Cardiac muscle cell (in vitro differentiated cells and primary cell): ENCODE measurements at regions not wholly inside any gene's neighbourhood (a gene's known extent, or its start where the extent isn't known, plus 50 kb on each side); places are given as distances from the start of the nearest gene placed in this dataset.

Source experiments
- DNase-seq, 2 donors: peaks; one replicate each; pipeline versions ENCODE4 v3.0.0 to v3.0.0-alpha.2; 2010 to 2017; ENCODE audit warnings: low read depth in 1 of 2, low spot score in 1 of 2
- H3K27ac ChIP-seq: fragments of 200-600 bp; sonication (generic); 2 replicates; pipeline ENCODE4 v1.5.1; 2016
- H3K27me3 ChIP-seq: fragments of 200-600 bp; sonication (generic); 2 replicates; pipeline ENCODE4 v1.6.0; 2016; ENCODE audit warnings: control low read depth
- H3K36me3 ChIP-seq: fragments of 200-600 bp; sonication (generic); 2 replicates; pipeline ENCODE4 v1.5.1; 2016; ENCODE audit warnings: control low read depth
- H3K4me1 ChIP-seq: fragments of 200-600 bp; sonication (generic); 2 replicates; pipeline ENCODE4 v1.8.1; 2017; ENCODE audit warnings: low read depth, mild to moderate bottlenecking, mixed run types
- H3K4me3 ChIP-seq: fragments of 200-600 bp; sonication (generic); 2 replicates; pipeline ENCODE4 v1.5.1; 2016; ENCODE audit warnings: mild to moderate bottlenecking
- H3K9me3 ChIP-seq: fragments of 200-600 bp; sonication (generic); 2 replicates; pipeline ENCODE4 v1.5.1; 2017; ENCODE audit warnings: low read depth, mild to moderate bottlenecking, control low read depth
- CTCF ChIP-seq: IDR thresholded peaks from 2 replicates; pipeline ENCODE4 v1.5.1; 2012; ENCODE audit warnings: low read depth, mild to moderate bottlenecking, low read length

DNA sequence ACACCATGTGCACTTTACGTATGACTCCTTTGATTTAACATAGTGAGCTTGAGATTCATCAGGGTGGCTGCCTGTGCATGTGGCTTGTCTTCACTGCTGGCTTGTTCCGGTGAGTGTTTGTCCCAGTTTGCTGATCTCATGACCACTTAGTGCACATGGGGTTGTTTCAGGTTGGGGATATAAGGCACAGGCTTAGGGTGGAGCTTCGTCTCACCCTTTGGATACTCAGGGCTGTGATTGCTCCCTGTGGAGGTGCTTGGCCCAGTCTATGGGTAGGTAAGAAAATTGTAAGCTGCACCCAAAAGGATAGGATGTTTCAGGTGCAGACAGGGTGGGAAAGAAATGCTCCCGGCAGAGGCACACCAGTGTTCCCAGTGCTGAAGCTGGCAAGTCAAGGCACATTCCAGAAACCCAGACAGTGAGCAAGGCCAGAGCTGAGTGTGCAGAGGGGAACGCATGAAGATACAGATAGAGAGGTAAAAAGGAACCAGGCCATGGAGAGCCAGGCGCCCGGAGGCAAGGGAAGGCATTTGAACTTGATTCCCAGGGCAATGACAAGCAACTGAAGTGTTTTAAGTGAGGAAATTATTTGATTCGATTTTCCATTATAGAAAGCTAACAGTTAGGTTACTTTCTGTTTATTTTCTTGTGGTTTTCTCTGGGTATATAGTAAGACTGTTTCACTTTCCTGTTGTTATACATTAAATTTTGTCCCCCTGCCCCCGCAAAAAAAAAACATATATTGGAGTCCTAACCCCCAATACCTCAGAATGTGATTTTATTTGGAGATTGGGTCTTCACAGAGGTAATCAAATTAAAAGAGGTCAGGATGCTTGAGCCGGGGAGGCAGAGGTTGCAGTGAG is 289.8 kb upstream of the KLF6 start:
- TF ChIP-seq CTCF: no peak
- peak in 1 of 2 donors; percentile 44 for DNase-seq
- Histone ChIP-seq H3K4me3 (no peak overlapping the region), H3K4me1 (peaks cover 2% of the 10 kb centered on the region), H3K27me3 (no peaks in the 10 kb centered on the region), H3K27ac (no peak overlapping the region), H3K9me3 (no peaks in the 10 kb centered on the region), H3K36me3 (no peaks in the 10 kb centered on the region)

- TF ChIP-seq CTCF: no peak
- peak in 1 of 2 donors; percentile 85 for DNase-seq
- no peak overlapping the region for H3K27ac ChIP-seq
Measured at GRCh38 chr10:4073912-4074311, 288.9 kb upstream of the KLF6 start.

DNA sequence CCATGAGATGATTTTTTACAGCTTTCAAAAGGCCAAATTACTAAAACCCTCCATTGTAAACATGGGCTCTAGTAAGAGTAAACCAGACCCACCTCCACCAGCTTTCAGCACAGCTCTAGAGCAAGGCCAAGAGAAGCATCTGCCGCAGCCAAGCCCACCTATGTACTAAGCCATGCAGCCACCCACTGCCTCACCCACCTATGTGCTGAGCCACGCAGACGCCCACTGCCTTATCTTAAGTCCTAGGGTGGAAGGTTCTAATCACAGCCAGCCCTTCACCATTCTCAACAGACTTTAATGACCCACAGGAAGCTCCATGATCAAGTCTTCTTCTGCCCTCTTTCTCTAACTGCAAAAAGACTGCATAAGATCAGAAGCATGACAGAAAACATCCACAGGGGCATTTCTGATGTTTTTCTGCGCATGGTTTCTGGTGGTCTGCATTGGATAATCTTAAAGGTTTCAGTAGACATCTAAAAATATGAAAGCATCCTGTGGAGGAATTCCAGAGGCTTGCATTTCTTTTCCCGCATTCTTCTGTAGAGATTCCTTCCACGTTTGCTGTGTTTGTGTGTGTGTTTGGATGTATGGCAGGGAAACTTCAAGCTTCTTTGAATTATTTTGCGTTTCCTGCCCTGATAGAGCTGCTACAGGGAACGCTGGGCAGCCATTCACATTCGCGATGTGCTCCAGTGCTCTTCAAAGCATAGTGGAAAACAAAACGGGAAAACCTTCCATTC is 286.1 kb upstream of the KLF6 start:
- Histone ChIP-seq H3K27ac (no peak overlapping the region), H3K4me1 (peaks cover 17% of the 10 kb centered on the region), H3K9me3 (no peaks in the 10 kb centered on the region), H3K4me3 (no peak overlapping the region), H3K27me3 (no peaks in the 10 kb centered on the region), H3K36me3 (no peaks in the 10 kb centered on the region)
- TF ChIP-seq CTCF: no peak
- no peak for DNase-seq

More at GRCh38 chr10:4073912-4074311, 288.9 kb upstream of the KLF6 start:
- Histone ChIP-seq H3K27me3 (no peaks in the 10 kb centered on the region), H3K36me3 (no peaks in the 10 kb centered on the region), H3K4me1 (peaks cover 8% of the 10 kb centered on the region), H3K9me3 (no peaks in the 10 kb centered on the region), H3K4me3 (no peak overlapping the region)

GRCh38 chr10:4070184-4070583 is 285.2 kb upstream of the KLF6 start:
- DNase-seq: peak in 1 of 2 donors; percentile 29
- TF ChIP-seq CTCF: no peak
- no peaks in the 10 kb centered on the region for H3K9me3 ChIP-seq
- no peak overlapping the region for H3K27ac ChIP-seq
- H3K4me3 ChIP-seq: no peak overlapping the region
- H3K36me3 ChIP-seq: no peaks in the 10 kb centered on the region
- no peaks in the 10 kb centered on the region for H3K27me3 ChIP-seq
- peaks cover 17% of the 10 kb centered on the region for H3K4me1 ChIP-seq

GRCh38 chr10:4069491-4069890 is 284.5 kb upstream of the KLF6 start:
- Histone ChIP-seq H3K4me3 (no peak overlapping the region), H3K4me1 (peaks cover 17% of the 10 kb centered on the region), H3K27me3 (no peaks in the 10 kb centered on the region), H3K36me3 (no peaks in the 10 kb centered on the region), H3K9me3 (no peaks in the 10 kb centered on the region), H3K27ac (no peak overlapping the region)
- DNase-seq: peak in 1 of 2 donors; percentile 87
- TF ChIP-seq CTCF: no peak
